ENCODE measurements at regions not wholly inside any gene's neighbourhood (a gene's known extent, or its start where the extent isn't known, plus 50 kb on each side); places are given as distances from the start of the nearest gene placed in this dataset.

- TF ChIP-seq CTCF (CRISPR knock-in tag; IDR thresholded peaks at IDR 0.05) (no peak), BRCA1 (CRISPR knock-in tag; IDR thresholded peaks at IDR 0.05) (no peak), POLR2A (IDR thresholded peaks at IDR 0.05; ENCODE audit: insufficient read depth in 1 of 2, low read depth in 2 of 2, low read length in 2 of 2) (no peak), SMARCC2 (IDR thresholded peaks at IDR 0.05) (no peak), CC2D1A (CRISPR knock-in tag; IDR thresholded peaks at IDR 0.05) (no peak), ZNF510 (CRISPR knock-in tag; IDR thresholded peaks at IDR 0.05; ENCODE audit: low read depth) (no peak), ELK4 (CRISPR knock-in tag; IDR thresholded peaks at IDR 0.05; ENCODE audit: borderline replicate concordance) (no peak), XRCC5 (optimal IDR thresholded peaks at IDR 0.05; ENCODE audit: low read length) (no peak), ZSCAN25 (CRISPR knock-in tag; IDR thresholded peaks at IDR 0.05) (no peak), ZNF558 (CRISPR knock-in tag; IDR thresholded peaks at IDR 0.05; ENCODE audit: borderline replicate concordance) (no peak), NPAS2 (CRISPR knock-in tag; IDR thresholded peaks at IDR 0.05; ENCODE audit: borderline replicate concordance) (no peak), RBFOX2 (IDR thresholded peaks at IDR 0.05; ENCODE audit: low read depth, low read length) (no peak), KLF16 (CRISPR knock-in tag; IDR thresholded peaks at IDR 0.05) (no peak), ZFP37 (CRISPR knock-in tag; IDR thresholded peaks at IDR 0.05; ENCODE audit: borderline replicate concordance) (no peak)
Observed at GRCh38 chr16:52634528-52634927, 87.6 kb upstream of the TOX3 start.
